GM12878 (cell line): ENCODE measurements at regions not wholly inside any gene's neighbourhood (a gene's known extent, or its start where the extent isn't known, plus 50 kb on each side); places are given as distances from the start of the nearest gene placed in this dataset.

ENCODE experiments used
- ATAC-seq: fragments of 200-7000 bp; cut with Tn5 transposase; 3 replicates; pipeline ENCODE4 v1.9.1; 2020; ENCODE audit warnings: mild to moderate bottlenecking, moderate library complexity
- BruUV-seq: library from RNA; stranded (reverse); fragments of 400-500 nt; replicated peaks from 2 replicates; lab custom pipeline; 2021; lab: Mats Ljungman, UMichigan
- CTCF ChIA-PET: fragments of 300-600 bp; sonication (Branson Sonifier 250); formaldehyde crosslinking; extraction: SDS; loops from one replicate; lab custom pipeline; 2021; ENCODE audit warnings: inconsistent platforms; lab: Yijun Ruan, JAX
- POLR2A ChIA-PET: fragments of 350-600 bp; formaldehyde crosslinking; extraction: SDS; loops from one replicate; lab custom pipeline; 2021; ENCODE audit warnings: inconsistent platforms; lab: Charles Lee
- RAD21 ChIA-PET: fragments of 300-600 bp; sonication (Branson Sonifier 250); formaldehyde crosslinking; loops from one replicate; lab custom pipeline; 2023; ENCODE audit warnings: antibody characterized with exemption; ENCODE audit not compliant: unreplicated experiment; lab: Charles Lee
- SMC1A ChIA-PET: fragments of 300-600 bp; sonication (Branson Sonifier 250); formaldehyde crosslinking; loops from one replicate; lab custom pipeline; 2023; ENCODE audit not compliant: unreplicated experiment, uncharacterized antibody; lab: Charles Lee
- DNase-seq: peaks from one replicate; pipeline ENCODE4 v3.0.0-alpha.2; 2011; ENCODE audit warnings: low read depth, low spot score
- FAIRE-seq: peaks from 3 replicates; lab custom pipeline; 2011; peaks lifted over from hg19 to GRCh38; lab: Jason Lieb, UNC
- H2AFZ ChIP-seq: 2 replicates; pipeline ENCODE4 v1.6.0; 2011; ENCODE audit warnings: low read depth, low read length, control low read depth; ENCODE audit not compliant: control insufficient read depth
- H3K27ac ChIP-seq: 2 replicates; pipeline ENCODE4 v1.5.1; 2011; ENCODE audit warnings: control low read depth; ENCODE audit not compliant: control insufficient read depth, insufficient read depth
- H3K27me3 ChIP-seq, 2 experiments: replicated peaks in 1 of 2; 2 replicates each; pipeline versions ENCODE4 v1.6.0 to v1.6.1; 2011; ENCODE audit warnings: low read length in 1 of 2; ENCODE audit not compliant: control insufficient read depth in 2 of 2, insufficient read depth in 2 of 2
- H3K36me3 ChIP-seq, 2 experiments: 2 replicates each; pipeline ENCODE4 v1.5.1; 2011; ENCODE audit warnings: low read length in 1 of 2; ENCODE audit not compliant: control insufficient read depth in 2 of 2, insufficient read depth in 2 of 2
- H3K4me1 ChIP-seq: 2 replicates; pipeline ENCODE4 v1.6.1; 2011; ENCODE audit warnings: mild to moderate bottlenecking, low read length, moderate library complexity, mixed read lengths; ENCODE audit not compliant: control insufficient read depth, insufficient read depth
- H3K4me2 ChIP-seq: 2 replicates; pipeline ENCODE4 v1.6.0; 2011; ENCODE audit warnings: control low read depth; ENCODE audit not compliant: control insufficient read depth, insufficient read depth
- H3K4me3 ChIP-seq: fragments of 200-600 bp; sonication (generic); 2 replicates; pipeline ENCODE4 v1.5.1; 2016
- H3K79me2 ChIP-seq: 2 replicates; pipeline ENCODE4 v1.6.0; 2011; ENCODE audit warnings: low read length; ENCODE audit not compliant: control insufficient read depth, insufficient read depth
- H3K9ac ChIP-seq: 2 replicates; pipeline ENCODE4 v1.8.0; 2011; ENCODE audit warnings: low read length, control low read depth, mixed read lengths; ENCODE audit not compliant: control insufficient read depth, insufficient read depth
- H3K9me3 ChIP-seq: replicated peaks from 3 replicates; pipeline ENCODE4 v1.5.1; 2011; ENCODE audit warnings: mild to moderate bottlenecking, low read length; ENCODE audit not compliant: control insufficient read depth, insufficient read depth
- H4K20me1 ChIP-seq: 2 replicates; pipeline ENCODE4 v1.6.0; 2011; ENCODE audit not compliant: control insufficient read depth, insufficient read depth
- HDAC2 ChIP-seq: fragments of 200-600 bp; sonication (generic); IDR thresholded peaks from 2 replicates; pipeline ENCODE4 v1.6.1; 2017
- IKZF1 ChIP-seq: fragments of 450-650 bp; conservative IDR thresholded peaks from 2 replicates; pipeline ENCODE4 v1.6.1; 2017; ENCODE audit warnings: antibody characterized with exemption, mild to moderate bottlenecking
- KLF5 ChIP-seq: fragments of 450-650 bp; IDR thresholded peaks from 2 replicates; pipeline ENCODE4 v1.6.1; 2014; ENCODE audit warnings: mild to moderate bottlenecking; ENCODE audit not compliant: partially characterized antibody
- ZBED1 ChIP-seq: IDR thresholded peaks from 2 replicates; pipeline ENCODE4 v1.6.1; 2016; ENCODE audit warnings: borderline replicate concordance
- ZBTB40 ChIP-seq: fragments of 450-650 bp; IDR thresholded peaks from 2 replicates; pipeline ENCODE4 v1.6.1; 2016; ENCODE audit warnings: mild to moderate bottlenecking, moderate library complexity, borderline replicate concordance
- WGBS: methylation state at CpG from one replicate; pipeline ENCODE4 v1.1.6; 2016; ENCODE audit warnings: low lambda C conversion rate; ENCODE audit not compliant: insufficient replicate concordance, insufficient coverage; ENCODE audit errors: missing lambda C conversion rate; 5-methylcytosine and 5-hydroxymethylcytosine counted together
- in situ Hi-C: fragments of 300-500 bp; cut with MboI; formaldehyde crosslinking; loops from 9 replicates; pipeline ENCODE4 v1.14.3; 2018; ENCODE audit warnings: mixed read lengths
- intact Hi-C: fragments of 100-400 bp; cut with micrococcal nuclease; formaldehyde crosslinking; loops from one replicate; pipeline ENCODE4 v1.14.2; 2022; ENCODE audit not compliant: unreplicated experiment
- TF ChIP-seq, protein P1 (sequence below): IDR thresholded peaks from 2 replicates; pipeline ENCODE4 v1.6.1; 2011; ENCODE audit warnings: low read depth, low read length, improper control_type of control experiment, borderline replicate concordance

- no peak overlapping the region for H2AFZ ChIP-seq
- no peaks in the 10 kb centered on the region for H3K27me3 ChIP-seq
- H3K4me2 ChIP-seq: no peak overlapping the region
- FAIRE-seq (no peak), ATAC-seq (no peak), DNase-seq (no peak)
- TF ChIP-seq IKZF1 (no peak), HDAC2 (no peak), KLF5 (no peak), ZBTB40 (no peak), ZBED1 (no peak)
- TF ChIP-seq, protein P1, sequence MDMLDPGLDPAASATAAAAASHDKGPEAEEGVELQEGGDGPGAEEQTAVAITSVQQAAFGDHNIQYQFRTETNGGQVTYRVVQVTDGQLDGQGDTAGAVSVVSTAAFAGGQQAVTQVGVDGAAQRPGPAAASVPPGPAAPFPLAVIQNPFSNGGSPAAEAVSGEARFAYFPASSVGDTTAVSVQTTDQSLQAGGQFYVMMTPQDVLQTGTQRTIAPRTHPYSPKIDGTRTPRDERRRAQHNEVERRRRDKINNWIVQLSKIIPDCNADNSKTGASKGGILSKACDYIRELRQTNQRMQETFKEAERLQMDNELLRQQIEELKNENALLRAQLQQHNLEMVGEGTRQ: no peak
- CTCF ChIA-PET: interaction anchor here (0.7 to 3.2 kb wide), 5 partner anchors 13 to 340 kb away, joined by 3 to 17 read pairs (median 8); no protein-coding TSS in a partner anchor
- H3K36me3 ChIP-seq: no peaks in the 10 kb centered on the region
- in situ Hi-C loops (loop anchor here (5.0 to 25.0 kb wide), 3 partner anchors 266 to 1734 kb away; no protein-coding TSS in a partner anchor), intact Hi-C loops (loop anchor here (1.0 to 10.0 kb wide), 5 partner anchors 109 to 1736 kb away; no protein-coding TSS in a partner anchor)
- H3K9ac ChIP-seq: no peak overlapping the region
- WGBS: 61% methylated on average over 3 of the region's 3 CpGs
- BruUV-seq: no TSS peak
- H3K27ac ChIP-seq: no peak overlapping the region
- H3K9me3 ChIP-seq: no peaks in the 10 kb centered on the region
- no peaks in the 10 kb centered on the region for H3K4me1 ChIP-seq
- RAD21 ChIA-PET: interaction anchor here (1.0 kb wide), 1 partner anchor 264 kb away, joined by 3 read pairs; no protein-coding TSS in a partner anchor
- no peaks in the 10 kb centered on the region for H3K79me2 ChIP-seq
- no peaks in the 10 kb centered on the region for H4K20me1 ChIP-seq
- POLR2A ChIA-PET: no interaction called here
- SMC1A ChIA-PET: interaction anchor here (0.8 to 1.9 kb wide), 5 partner anchors 26 to 264 kb away, joined by 3 to 10 read pairs (median 3); no protein-coding TSS in a partner anchor
- no peak overlapping the region for H3K4me3 ChIP-seq
Observed at GRCh38 chr4:20420916-20421602, 169.4 kb downstream of the SLIT2 start.
